NOMO-1 (cell line): ENCODE measurements at regions not wholly inside any gene's neighbourhood (a gene's known extent, or its start where the extent isn't known, plus 50 kb on each side); places are given as distances from the start of the nearest gene placed in this dataset.
"Not testable (repeated sequence)": the region's sequence is repeated elsewhere in the genome, so short reads cannot be mapped to it uniquely, and the experiment has no call there.

ENCODE experiments used
- DNase-seq, 2 experiments: peaks; one replicate each; lab custom pipeline; 2025; ENCODE audit not compliant: unreplicated experiment in 2 of 2; lab: John Stamatoyannopoulos, UW

DNA sequence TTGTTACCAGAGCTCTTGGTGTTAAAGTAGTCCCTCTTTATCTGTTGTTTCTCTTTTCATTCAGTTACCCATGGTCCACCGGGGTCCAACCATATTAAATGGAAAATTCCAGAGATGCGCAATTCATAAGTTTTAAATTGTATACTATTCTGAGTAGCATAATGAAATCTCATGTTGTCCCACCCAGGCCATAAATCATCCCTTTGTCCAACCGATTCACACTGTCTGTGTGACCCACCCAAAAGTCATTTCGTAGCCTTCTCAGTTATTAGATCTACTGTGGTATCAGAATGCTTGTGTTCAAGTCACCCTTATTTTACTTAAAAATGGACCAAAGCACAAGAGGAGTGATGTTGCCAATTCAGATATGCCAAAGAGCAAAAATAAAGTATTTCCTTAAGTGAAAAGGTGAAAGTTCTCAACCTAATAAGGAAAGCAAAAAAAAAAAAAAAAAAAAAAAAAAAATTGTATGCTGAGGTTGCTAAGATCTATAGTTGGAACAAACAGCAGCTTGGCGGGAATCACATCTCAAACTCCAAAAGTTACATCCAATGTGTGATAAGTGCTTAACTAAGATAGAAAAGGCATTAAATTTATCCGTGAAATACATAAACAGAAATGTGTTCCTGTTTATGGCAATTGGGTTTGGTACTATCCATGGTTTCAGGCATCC, 106.8 kb upstream of the GPBP1 start:
- DNase-seq = no peak

DNA sequence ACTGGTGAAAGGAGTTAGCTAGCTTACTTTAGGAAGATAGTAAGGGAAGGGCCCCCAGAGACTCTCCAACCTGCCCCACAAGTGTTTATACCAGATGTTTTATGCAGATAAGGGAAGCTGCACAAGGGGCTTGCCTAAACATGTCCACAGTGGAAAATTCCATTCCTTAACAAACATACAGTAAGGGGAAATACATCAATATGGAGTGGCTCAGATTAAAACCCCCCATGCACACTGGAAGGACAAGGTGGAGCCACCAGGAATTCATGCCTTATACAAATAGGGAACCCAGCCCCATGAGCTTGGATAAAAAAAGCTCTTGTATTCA, 106.3 kb upstream of the GPBP1 start:
- DNase-seq = no peak

DNA sequence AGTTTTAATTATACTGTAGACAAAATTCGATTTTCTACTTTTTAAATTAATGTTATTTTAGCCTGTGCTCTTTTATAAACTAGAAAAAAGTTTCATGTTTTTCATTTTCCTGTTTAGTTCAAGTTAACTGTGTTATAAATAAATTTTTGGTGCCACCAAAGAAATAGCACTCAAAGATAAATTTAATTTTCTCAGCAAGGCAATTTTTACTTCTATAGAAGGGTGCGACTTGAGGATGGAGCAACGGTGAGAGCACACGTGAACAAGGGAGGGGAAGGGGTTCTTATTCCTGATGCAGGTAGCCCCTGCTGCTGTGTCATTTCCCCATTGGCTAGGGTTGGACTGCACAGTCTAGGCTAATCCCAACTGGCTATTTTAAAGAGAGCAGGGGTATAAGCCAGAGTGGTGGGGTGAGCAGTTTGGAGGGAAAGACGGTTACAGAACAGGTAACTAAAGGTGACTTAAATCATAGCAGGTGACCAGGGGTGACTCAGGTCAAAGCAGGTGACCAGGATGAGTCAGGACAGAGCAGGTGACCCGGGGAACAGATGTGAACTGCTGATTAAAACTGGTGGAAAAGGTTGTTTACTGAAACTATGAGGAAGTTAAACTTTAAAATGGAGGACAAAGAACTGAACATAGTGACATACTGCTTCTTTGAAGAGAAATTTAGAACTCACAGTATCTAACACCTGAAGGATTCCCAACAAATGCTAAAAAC, 104.6 kb upstream of the GPBP1 start:
- no peak for DNase-seq

DNA sequence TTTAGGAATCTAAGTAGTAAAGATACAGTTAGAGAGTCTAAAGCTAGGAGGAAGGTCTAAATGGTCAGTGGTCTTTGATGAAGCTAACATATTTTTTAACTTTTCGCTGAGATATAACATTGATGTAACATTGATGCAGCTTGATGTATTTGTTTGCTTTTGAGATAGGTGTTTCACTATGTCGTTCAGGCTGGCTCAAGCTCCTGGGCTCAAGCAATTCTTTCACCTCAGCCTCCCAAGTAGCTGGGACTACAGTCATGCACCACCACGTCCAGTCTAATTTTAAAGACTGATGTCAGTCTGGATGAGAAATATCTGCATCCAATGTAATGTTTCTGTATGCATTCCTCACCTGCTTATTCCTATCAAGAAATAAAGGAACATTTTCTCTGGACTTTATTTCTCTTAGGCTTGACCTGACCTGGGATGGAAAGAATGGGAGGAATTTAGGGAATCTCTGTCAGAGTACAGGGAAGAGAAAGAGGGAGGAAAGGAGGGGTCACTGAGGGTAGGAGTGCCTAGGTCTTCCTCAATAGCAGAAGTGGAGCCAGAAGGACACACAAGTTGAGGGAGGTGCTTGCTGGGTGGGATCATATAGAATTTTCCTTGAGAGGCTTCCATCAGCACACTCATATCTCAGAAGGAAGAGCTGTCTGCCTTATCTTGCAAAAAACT, 101.5 kb upstream of the GPBP1 start:
- no peak for DNase-seq

DNA sequence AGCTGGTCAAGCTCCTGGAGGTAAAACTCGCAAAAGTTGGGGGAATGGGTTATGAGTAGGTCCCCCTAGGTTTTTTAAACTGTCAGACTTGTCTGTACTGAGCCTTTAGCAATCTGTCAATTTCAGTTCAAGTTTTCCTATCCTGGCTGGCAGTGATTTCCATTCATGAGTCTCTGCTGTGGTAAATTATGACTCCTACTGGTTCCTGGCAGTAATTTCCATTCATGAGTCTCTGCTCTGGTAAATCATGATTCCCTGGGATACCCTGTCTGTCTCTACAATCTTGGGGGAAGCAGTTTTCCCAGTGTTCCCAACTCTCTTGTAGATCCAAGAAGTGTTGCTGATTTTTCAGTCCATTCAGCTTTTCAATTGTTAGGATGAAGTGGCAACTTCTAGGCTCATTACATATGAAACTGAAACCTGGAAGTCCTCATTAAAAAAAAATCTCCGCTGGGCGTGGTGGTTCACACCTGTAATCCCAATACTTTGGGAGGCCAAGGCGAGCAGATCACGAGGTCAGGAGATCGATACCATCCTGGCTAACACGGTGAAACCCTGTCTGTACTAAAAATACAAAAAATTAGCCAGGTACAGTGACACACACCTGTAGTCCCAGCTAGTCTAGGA, 91.3 kb upstream of the GPBP1 start:
- DNase-seq = no peak

DNA sequence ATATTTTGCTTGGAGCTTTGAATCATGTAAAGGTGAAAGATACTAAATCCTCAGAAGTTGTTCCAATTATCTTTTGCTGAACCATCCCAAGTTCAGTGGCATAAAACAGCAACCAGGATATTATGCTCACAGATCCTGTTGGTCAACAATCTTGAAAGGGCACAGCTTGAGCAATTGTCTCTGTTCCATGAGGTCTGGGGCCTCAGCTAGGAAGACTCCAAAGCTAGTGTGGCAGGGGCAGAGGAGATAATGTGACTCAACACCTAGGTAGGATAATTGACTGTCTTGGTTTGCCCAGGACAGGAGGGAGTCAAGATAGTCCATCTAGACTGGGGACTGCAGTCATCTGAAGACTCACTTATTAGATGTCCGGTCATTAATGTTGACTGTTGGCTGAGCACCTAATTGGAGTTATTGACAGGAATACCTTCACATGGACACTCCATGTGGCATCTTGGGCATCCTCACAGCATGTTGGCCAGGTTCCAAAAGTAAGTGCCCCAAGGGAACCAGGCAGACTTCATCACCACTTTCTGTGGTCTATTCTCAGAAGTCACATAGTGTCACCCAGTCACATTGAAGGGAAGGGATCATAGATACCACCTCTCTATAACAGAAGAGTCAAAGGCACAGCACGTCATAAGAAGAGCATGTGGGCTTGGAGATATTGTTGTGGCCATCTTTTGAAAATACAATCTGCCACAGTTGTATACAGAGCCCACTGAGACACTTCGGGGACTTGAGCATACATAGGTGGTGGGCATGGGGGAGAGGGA, 88.4 kb upstream of the GPBP1 start:
- DNase-seq = no peak

DNA sequence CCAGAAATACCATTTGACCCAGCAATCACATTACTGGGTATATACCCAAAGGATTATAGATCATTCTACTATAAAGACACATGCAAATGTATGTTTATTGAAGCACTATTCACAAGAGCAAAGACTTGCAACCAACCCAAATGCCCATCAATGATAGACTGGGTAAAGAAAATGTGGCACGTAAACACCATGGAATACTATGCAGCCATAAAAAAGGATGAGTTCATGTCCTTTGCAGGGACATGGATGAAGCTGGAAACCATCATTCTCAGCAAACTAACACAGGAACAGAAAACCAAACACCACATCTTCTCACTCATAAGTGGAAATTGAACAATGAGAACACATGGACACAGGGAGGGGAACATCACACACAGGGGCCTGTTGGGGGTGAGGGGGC, 85.9 kb upstream of the GPBP1 start:
- not testable (repeated sequence) for DNase-seq

DNA sequence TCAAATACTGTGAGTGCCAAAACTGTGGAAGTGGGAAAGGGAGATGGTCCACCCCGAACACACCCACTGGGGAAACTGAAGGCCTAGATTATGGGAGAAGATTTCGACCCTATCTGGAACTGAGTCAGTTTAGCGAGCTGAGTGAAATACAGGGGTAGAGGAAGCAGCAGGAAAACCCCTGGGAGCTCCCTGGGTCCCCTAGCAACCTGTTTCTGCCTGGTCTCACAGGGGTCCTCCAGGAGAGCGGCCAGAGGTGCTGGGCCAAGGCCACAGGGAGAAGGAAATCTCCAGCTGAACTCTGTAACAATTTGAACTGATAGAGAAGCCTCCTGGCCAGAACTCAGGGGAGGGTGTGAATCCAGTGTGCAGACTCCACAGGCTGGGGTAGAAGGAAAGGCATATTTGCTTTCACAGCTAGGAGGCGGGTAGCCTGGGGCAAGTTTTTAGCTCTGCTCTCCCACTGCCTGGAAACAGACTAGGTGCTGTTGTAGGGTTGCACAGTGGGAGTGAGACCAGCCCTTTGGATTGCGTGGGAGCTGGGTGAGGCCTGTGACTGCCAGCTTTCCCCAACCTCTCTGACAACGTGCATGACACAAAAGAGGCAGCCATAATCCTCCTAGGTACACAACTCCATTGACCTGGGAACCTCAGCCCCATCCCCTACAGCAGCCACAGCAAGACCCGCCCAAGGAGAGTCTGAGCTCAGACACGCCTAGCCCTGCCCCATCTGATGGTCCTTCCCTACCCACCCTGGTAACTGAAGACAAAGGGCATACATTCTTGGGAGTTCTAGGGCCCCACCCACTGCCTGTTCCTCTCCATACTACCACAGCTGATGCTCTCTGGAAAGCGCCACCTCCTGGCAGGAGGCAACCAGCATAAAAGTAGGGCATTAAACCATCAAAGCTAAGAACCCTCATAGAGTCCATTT, 78.8 kb upstream of the GPBP1 start:
- no peak for DNase-seq

DNA sequence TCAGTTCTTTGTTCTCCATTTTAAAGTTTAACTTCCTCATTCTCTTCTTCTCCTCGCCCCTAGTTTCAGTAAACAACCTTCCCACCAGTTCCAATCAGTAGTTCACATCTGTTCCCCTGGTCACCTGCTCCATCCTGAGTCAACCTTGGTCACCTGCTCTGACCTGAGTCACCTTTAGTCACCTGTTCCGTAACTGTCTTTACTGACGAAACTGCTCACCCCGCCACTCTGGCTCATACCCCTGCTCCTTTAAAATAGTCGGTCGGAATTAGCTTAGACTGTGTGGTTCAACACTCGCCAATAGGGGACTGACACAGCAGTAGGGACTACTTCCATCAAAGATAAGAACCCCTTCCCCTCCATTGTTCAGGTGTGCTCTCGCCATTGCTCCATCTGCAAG, 76.3 kb upstream of the GPBP1 start:
- no peak for DNase-seq

DNA sequence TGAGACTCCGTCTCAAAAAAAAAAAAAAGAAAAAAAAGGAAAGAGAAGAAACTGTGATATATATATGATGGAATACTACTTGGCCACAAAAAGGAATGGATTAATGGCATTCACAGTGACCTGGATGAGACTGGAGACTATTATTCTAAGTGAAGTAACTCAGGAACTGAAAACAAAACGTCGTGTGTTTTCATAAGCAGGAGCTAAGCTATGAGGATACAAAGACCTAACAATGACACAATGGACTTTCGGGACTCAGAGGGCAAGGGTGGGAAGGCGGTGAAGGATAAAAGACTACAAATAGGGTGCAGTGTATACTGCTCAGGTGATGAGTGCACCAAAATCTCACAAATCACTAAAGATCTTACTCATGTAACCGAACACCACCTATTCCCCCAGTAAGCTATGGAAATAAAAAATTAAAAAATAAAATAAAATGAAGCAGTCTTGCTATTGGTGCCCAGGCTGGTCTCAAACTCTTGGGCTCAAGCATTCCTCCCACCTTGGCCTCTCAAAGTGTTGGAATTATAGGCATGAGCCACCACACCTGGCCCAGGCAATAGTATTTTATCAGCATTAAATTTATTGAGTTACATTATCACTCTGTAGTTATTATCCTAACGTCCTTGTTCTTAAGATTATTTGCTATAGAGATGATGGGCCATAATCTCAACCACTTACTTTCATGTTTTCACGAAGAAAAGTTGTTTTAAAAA, 71.5 kb upstream of the GPBP1 start:
- no peak for DNase-seq

DNA sequence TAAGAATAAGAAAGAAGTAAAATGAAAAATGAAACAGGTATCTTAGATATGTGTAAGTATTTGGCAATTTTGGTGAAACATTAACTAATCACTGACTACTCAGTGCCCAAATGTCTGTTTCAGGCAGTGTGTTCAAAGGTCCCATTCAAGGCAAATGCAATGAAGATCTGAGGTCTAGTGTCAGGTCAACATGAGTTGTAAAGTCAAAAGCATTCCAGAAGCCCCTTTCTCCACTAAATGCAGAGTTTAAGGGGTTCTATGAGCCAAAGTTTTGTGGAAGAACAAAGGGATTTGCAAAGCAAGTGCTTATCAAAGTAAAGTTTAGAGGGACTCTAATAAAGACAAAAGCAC, 71.0 kb upstream of the GPBP1 start:
- no peak for DNase-seq

DNA sequence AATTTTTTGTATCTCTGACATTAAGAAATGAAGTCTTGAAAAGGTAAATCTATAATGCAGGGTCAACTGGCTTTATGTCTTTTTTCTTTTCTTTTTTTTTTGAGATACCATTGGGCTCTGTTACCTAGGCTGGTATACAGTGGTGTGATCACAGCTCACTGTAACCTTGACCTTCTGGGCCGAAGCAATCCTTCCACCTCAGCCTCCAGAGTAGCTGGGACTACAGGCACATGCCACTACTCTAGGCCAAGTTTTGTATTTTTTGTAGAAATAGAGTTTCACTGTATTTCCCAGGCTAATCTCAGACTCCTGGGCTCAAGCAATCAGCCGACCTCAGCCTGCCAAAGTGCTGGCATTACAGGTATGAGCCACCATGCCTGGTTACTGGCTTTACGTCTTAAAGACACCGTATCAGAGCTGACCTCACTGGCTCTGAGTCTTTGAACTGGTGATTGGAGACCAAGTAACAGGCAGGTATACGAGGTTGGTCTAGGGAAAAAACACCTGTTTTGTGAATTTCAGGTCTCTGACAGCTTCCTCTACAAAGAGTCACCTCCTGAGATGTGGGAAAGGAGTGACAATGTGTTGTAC, 70.4 kb upstream of the GPBP1 start:
- no peak for DNase-seq

DNA sequence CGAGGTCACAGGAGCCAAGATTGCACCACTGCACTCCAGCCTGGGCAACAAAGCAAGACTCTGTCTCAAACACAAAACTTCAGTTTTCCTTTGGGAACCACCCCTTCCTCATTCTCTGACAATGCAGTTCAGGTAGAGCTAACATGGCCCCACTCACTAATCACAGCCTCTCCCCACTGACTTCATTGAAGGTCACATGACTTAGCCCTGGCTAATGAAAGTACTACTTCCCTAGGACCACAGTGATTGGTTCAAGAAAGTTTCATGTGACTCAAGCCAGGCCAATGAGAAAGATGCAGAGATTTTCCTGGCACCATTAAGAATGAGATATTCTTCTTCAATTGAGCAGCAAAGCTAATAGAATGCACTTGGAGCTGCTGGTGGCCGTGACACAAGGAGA, 67.2 kb upstream of the GPBP1 start:
- no peak for DNase-seq

DNA sequence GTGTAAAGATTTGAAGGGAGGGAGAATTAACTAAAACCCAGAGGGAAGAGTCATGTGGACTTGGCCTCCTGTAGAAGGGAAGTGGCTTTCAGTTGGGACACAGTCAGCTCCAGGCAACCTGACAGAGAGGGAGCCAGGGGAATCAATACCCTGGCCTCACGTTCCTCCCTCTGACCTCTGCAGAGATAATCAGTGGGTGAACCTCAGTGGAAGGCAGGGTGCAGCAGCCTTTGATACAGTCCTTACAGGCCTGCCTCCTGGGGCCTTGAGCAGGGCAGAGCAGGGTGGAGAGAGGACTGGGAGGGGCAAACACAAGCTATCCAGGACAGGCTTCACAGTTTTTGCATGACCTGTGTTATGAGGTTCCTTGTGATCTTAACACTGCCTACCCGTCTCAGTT, 61.9 kb upstream of the GPBP1 start:
- DNase-seq = no peak

DNA sequence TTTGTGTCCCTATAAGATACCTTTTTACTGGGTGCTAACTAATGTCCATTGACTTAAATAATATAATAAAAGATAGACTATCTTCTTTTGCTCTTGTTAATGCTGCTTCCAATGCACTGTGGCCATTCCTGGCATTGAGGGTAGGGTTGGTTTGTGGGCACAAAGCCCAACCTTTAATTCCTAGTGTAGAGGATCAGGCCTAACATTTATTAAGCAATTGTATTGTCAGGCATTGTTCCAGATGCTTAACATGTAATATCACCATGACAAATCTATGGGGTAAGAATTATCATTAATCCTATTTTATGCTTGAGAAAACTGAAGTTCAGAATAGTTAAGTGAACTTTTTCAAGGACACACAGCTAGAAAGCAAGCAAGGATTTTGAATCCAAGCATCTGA, 60.4 kb upstream of the GPBP1 start:
- no peak for DNase-seq

DNA sequence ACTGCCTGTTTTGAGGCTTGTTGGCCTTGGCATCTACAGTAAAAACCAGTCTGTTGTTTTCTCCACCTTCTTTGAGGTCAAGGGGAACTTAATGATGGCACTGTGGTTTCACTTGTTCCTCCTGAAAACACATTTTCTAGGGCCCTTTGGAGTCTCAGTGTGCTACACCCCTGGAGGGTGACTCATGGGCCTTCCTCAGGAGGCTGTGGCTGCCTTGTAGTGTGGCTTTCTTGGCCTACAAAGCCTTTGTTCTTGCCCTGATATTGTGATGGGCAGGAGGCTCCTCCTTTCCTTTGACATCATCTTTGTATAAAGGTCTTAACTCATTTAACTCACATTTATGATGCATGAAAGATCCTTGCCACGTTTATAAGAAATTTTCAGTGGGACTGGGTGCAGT, 56.3 kb upstream of the GPBP1 start:
- DNase-seq = peak; percentile 39 to 63

DNA sequence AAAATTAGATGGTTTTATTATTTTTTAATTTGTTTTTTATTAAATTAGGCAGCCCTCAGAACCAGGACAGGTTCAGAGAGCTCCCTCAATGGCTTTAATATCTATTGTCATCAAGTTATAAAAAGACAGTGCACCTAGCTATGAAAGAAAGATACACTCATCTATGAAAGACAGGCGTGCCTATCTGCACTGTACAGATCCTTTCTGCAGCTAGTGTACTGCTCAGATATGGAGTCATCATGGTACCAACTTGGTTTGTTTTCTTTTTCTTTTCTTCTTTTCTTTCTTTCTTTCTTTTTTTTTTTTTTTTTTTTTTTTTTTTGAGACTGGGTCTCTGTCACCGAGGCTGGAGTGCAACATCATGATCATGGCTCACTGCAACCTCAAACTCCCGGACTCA, 54.8 kb upstream of the GPBP1 start:
- DNase-seq = no peak

DNA sequence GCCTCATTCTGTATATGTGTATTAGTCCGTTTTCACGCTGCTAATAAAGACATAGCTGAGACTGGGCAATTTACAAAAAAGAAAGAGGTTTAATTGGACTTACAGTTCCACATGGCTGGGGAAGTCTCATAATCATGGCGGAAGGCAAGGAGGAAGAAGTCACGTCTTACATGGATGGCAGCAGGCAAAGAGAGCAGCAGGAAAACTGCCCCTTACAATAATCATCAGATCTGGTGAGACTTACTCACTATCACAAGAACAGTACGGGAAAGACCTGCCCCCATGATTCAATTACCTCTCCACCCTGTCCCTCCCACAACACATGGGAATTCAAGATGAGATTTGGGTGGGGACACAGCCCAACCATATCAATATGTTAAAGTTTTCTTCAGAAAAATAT, 49.8 kb upstream of the GPBP1 start:
- DNase-seq = no peak
